Stimulated activated CD8-positive, alpha-beta memory T cell treated with anti-CD3 and anti-CD28 coated beads, Interleukin-2, amount 100 ng/mL, for 48 hours (primary cell): ENCODE measurements at regions not wholly inside any gene's neighbourhood (a gene's known extent, or its start where the extent isn't known, plus 50 kb on each side); places are given as distances from the start of the nearest gene placed in this dataset.

Source experiments
- DNase-seq, 2 donors: peaks; one replicate each; pipeline ENCODE4 v3.0.0-alpha.2; 2020; ENCODE audit warnings: low read depth in 2 of 2

DNA sequence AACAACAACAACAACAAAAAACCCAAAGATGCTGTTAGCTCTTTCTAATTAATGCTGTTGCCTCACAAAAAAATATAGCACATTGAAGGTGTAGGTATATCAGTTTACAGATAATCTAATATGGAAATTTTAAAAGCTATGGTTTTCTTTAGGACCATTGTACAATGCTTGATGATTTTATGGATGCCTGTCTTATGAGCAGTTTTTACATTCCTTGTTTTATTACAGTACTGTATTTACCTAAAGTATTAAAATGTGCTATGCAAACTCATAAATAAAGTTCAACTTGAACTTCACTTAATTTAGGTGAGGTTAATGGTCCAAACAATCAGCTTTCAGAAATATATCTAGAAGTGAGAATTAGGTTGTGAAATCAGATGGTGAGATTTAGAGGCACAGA lies 212.2 kb upstream of the GOLIM4 start:
- no peak for DNase-seq

DNA sequence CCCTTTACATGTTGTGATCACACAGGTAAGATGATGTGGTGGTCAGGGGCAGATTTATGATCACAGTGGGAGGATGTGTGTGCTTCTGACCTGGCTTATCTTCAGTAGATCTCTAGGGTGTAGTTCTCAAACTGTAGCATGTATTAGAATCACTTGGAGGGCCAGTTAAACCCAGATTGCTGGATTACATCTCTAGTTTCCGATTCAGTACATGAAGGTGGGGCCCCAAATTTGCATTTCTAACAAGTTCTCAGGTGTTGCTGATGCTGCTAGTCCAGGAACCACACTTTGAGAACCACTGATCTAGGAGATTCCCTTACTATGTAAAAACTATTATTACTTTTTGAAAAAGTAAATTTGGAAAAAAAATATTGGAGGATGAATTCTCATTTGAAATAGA lies 199.3 kb upstream of the GOLIM4 start:
- no peak for DNase-seq

DNA sequence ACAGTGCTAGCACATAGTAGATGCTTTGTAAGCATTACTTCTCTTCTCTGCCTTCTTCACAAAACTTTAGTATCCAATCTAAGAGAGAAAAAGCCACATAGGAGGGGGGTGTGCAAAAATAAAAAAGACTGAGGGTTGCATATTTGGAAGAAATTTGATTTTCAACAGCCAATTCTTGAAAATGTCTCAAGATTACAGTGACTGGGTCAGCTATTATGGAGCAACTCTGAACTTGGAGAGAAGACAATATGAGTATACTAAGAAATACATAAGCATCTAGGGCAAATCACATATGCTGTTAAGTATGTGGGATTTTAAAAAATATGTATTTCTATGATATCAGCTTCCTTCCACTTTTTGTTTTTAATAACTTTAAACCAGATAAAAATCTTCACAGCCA lies 196.6 kb upstream of the GOLIM4 start:
- DNase-seq: no peak

DNA sequence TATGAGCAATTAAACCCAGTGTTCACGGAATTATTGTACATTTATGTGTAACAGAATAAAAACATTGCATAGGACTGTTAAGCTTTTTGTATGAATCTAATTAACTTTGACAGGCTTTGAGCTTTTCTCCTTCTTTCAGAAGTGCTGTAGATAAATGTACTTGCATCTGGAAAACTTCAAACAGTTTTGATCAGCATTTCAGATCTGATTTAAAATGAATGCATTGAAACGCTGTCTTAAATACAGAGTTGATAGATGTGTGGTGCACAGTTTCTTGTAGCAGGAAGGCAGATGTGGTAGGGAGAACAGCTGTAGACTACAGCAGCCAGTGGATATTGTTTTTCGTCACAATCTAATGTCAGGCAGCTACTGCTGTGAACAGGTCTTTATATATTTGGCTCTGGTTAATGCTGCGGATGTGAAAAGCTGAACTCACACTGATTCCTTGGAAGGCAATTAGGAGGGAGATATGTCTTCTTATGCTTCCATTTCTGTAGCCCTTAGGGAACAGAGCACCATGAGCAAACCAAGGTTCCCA lies 193.8 kb upstream of the GOLIM4 start:
- DNase-seq: no peak

DNA sequence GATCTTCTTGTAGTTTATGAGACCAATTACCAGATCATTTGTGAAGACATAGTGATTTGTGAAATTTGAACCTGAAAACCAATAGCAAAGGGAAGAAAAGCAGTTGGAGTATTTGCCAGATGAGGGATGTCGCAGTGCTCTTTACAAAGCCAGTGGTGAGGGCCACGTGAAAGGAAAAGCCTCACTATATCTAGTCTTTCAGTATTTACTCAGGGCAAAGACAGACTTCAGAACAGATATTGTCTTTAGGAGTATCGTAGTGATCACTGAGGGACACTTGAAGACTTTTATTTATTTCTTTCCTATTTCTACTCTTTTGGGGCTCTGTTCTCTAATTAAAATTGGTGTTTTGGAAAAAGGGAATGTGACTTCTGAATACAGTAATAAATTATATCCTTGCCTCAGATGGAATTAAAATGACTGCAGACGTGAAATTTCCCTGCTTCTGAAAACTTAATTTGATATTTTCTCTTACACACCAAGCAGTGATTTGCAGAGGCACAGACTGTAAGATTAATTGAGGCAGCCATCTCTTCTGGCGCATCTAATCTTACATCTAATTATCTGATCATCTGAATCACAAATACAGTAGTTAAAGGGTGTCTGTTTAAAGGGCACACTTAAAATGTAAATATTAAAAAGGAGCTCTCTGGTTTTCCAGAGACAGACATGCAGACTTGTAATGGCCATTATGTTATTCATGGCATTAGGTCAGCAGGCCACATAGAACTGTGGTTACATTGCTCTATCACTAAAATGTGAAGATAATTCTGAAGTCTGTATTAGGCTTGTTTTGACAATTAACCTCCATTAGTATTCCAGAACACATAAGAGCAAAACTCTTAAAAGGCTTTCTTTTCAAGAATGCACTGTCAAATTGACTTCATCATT lies 193.0 kb upstream of the GOLIM4 start:
- no peak for DNase-seq

DNA sequence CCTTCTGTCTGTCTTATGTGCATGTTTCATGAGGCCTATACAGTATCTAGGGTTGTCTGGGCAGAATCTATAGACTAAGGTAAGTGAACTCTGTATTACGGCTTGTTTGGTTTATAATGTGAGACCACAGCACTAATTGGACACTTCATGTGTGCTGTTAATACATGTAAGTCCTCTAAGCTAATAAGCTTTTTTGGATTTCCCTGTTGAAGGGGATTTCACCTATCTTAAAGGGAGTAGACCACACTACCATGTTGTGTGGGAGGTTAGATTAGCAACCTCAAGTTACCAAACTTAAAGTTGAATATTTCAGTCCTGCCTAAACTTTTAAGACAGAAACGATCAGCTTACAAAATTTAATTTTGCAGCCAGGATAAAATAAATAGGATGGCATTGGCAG lies 189.8 kb upstream of the GOLIM4 start:
- no peak for DNase-seq

- no peak for DNase-seq
Measured at GRCh38 chr3:168284728-168285127, 189.0 kb upstream of the GOLIM4 start.

DNA sequence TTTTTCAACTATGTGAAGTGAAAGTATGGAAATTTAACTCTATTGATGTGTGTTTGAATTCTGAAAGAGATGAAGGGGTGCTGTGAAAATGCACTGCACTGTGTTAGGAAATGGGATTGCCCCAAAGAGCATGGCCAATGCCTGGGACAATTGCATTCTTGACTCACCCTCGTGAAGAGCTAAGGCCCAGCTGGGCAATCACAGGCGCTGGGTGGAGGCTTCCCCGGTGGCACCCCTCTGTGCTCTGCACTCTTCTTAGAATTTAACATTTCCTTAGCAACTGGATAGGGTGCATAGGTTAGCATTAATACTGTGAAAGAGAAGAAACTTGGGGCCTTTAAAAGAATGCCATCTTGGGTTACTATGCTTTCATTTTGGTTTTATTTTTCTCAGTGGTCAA lies 179.9 kb upstream of the GOLIM4 start:
- DNase-seq: no peak

- DNase-seq: no peak
Measured at GRCh38 chr3:168273917-168274316, 178.2 kb upstream of the GOLIM4 start.

DNA sequence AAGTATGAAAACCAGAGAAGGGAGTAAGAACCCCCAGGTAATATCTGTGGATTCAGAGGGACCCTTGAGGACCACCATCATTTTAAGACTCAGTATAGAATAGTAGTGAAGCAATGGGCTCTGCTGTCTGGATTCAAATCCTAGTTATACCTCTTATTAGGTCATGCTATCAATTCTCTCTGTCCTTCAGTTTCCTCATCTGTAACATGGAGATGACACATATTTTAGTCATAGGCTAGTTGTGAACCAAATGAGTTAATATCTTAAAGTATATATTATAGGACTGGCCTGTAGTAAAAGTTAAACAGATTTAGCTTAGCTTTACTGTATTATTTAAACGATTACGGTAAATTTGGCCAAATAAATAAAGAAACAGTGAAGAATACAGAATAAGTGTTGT lies 177.3 kb upstream of the GOLIM4 start:
- no peak for DNase-seq

DNA sequence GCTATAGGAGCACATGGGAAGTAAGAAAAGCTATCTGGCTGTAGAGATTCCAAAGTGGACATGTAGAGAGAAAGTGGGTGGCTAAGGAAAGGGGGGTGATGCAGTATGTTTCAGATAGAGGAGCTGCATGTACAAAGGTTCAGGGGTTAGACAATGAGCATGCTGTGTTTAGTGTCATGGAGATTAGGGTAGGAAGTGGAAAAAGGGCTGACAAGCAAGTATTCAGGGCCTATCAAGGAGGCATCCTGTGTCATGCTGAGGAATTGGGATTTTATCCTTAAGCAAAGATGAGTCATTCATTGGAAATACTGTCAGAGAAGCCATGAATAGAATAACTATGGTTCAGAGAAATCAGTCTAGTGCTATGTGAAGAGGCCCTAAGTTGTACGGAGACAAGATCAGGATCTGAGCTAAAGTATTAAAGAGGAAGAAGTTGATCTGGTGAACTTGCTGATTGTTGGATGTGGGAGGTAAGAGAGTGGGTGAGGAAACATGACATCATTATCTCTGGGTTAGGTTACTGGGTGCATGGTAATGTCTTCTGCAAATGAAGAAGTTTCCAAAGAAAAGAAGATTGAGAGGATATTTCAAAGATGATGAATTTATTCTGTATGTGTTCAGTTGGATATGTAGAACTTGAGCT lies 176.7 kb upstream of the GOLIM4 start:
- DNase-seq: no peak

- DNase-seq: no peak
Measured at GRCh38 chr3:168271932-168272331, 176.2 kb upstream of the GOLIM4 start.

DNA sequence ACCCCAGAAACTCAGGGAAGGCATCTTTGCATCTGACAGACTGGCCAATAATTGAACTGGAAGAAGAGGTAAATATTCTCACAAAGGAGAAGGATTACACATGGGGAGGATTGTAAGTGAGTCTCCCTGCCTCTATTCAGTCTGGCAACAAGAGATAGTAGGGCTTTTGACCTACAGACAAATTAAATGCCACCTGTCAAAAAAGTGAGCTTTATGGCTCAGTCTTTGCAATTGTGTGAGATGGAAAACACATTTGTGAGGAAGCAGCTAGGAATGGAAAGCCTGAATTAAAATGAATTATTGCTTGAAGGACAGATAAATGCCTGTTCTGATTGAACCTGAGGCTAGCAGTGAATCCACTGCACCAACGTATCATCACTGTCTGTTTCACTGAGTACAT lies 173.3 kb upstream of the GOLIM4 start:
- DNase-seq: no peak

DNA sequence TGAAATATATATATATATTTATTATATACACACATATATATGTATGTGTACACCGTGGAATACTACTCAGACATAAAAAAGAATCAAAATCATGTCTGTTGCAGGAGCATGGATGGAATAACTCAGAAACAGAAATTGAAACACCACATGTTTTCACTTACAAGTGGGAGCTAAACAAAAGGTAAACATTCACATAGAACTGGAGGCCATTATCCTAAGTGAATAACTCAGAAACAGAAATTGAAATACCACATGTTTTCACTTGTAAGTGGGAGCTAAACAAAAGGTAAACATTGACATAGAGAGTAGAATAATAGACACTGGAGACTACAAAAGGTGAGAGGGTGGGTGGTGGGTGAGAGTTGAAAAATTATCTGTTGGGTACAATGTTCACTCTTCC lies 171.5 kb upstream of the GOLIM4 start:
- no peak for DNase-seq

DNA sequence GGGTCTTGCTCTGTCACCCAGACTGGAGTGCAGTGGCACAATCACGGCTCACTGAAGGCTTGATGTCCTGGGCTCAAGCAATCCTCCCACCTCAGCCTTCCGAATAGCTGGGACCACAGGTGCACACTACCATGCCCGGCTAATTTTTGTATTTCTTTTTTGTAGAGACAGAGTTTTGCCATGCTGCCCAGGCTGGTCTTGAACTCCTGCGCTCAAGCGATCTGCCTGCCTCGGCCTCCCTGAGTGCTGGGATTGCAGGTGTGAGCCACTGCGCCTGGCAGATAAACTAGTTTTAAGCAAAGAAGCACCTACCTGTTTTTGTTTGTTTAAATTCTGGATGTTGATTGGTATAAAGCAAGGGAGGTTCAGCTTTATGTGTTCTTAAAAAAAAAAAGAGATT lies 170.6 kb upstream of the GOLIM4 start:
- no peak for DNase-seq

GRCh38 chr3:168262887-168263286 lies 167.2 kb upstream of the GOLIM4 start:
- no peak for DNase-seq

- DNase-seq: no peak
Measured at GRCh38 chr3:168260859-168261258, 165.1 kb upstream of the GOLIM4 start.

DNA sequence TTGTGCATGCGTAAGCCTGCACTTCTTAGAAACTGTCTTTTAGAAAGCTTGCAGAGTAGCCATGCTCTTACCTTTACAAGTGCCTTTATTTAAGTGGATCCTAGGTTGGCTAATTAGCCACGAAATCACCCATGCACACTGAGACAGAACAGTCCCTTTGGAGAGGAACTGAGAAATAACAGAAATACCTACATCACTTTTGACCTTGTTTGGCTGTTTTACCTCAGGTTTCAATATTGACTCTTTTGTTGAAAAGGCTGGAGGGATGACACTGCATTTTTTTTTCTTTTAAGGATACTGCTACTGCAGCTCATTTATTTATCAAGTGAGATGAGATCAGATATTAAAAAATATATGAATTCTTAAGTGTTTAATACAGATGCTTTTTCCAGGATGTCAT lies 155.6 kb upstream of the GOLIM4 start:
- DNase-seq: no peak

- no peak for DNase-seq
Measured at GRCh38 chr3:168250415-168250861, 154.7 kb upstream of the GOLIM4 start.

DNA sequence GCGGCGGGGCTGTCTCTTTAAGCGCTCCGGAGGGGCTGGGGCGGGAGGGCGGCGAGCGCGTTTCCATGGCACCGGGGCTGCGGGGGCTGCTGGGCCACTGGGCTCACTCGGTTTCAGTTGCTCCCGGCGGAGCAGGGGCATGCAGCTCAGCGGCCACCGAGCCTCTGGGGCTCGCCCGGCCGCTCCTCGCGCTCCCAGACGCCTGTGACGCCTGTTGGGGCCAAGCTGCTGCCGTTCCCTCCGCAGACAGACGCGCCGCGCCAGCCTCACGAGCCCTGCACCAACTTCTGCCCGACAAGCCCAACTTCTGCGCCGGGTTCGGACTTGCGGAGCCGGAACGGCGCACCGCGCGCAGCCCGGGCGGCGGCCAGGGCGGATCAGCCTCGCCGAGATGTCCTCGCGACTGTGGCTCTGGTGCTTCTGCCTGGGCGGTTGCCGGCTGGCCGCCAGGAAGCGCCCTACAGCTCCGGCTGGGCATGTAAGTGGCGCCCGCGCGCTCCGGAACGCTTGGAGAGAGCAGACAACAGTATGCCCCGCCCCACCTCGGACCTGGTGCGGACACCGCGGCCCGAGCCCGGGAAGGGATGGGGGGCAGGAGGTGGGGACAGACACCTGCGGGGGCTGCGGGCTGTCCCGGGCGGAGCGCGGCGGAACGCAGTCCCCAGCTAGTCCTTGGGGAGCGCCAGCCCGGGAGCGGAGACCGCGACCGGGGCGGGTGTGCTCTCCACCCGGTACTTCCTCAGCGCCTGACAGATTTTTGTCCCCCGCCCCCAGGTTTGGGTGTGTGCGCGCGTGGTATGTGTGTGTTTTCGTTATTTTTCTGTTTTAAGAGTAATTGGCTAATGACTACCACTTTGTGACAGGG lies 154.1 kb upstream of the GOLIM4 start:
- peak in 1 of 2 donors; percentile 7 for DNase-seq

DNA sequence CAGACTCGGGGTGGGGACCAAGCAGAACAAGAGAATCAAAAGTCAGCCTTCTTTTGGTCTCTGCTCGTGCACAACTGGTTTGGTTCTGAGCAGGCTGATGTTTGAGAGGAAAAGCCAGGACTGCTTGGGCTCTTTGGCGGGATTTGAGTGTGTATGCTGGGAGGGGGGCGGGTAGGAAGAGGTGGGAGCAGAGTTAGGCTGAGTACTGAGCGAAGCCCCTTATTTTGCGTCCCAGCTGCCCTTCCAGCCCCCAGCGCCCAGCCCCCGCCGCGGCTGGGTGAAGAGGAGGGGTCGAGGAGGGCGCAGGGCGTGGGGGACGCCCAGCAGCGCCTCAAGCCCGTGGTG lies 153.5 kb upstream of the GOLIM4 start:
- no peak for DNase-seq
